Psoas muscle (tissue), 7 donors: ENCODE measurements at regions not wholly inside any gene's neighbourhood (a gene's known extent, or its start where the extent isn't known, plus 50 kb on each side); places are given as distances from the start of the nearest gene placed in this dataset.

Experiments
- ATAC-seq, 4 donors: fragments of 200-7000 bp; cut with Tn5 transposase; one replicate each; pipeline ENCODE4 v1.9.1; 2020; ENCODE audit warnings: moderate library complexity in 3 of 4, mild to moderate bottlenecking in 2 of 4
- DNase-seq, 2 donors: peaks; one replicate each; pipeline ENCODE4 v3.0.0-alpha.2; 2020
- H3K27ac ChIP-seq: fragments of 200-600 bp; one replicate; pipeline ENCODE4 v1.8.0; 2022
- H3K27me3 ChIP-seq, 3 donors: fragments of 200-600 bp in 1 of 3; one replicate each; pipeline versions ENCODE4 v1.6.1 to v1.8.0; 2013 to 2022; ENCODE audit warnings: low read length in 2 of 3, mild to moderate bottlenecking in 2 of 3, moderate library complexity in 1 of 3; ENCODE audit not compliant: insufficient read depth in 3 of 3
- H3K36me3 ChIP-seq, 2 donors: fragments of 200-600 bp in 1 of 2; one replicate each; pipeline versions ENCODE4 v1.6.1 to v1.8.0; 2013 to 2022; ENCODE audit warnings: low read depth in 1 of 2, mild to moderate bottlenecking in 1 of 2, moderate library complexity in 1 of 2; ENCODE audit not compliant: insufficient read depth in 1 of 2
- H3K4me1 ChIP-seq: fragments of 200-600 bp; one replicate; pipeline ENCODE4 v1.8.0; 2022
- H3K4me3 ChIP-seq: fragments of 200-600 bp; one replicate; pipeline ENCODE4 v1.8.0; 2022; ENCODE audit warnings: mild to moderate bottlenecking
- H3K9me3 ChIP-seq: fragments of 200-600 bp; one replicate; pipeline ENCODE4 v1.8.0; 2022
- CTCF ChIP-seq: fragments of 200-600 bp; IDR thresholded peaks from one replicate; pipeline ENCODE4 v1.8.0; 2022; ENCODE audit warnings: antibody characterized with exemption
- WGBS, 3 donors: extraction: QIAGEN DNeasy Blood & Tissue Kit; methylation state at CpG; one replicate each; pipeline versions ENCODE4 v1.1.6 to v1.1.7; 2013; 5-methylcytosine and 5-hydroxymethylcytosine counted together
- intact Hi-C, 2 donors: fragments of 100-400 bp; cut with DNase I; formaldehyde crosslinking; loops; one replicate each; pipeline versions ENCODE4 v1.11.0 to v1.14.2; 2022
- donor health status: healthy with polysubstance abuse.
- donor health status: DM: no; HTN: no; CAD: no; lungs with moderate emphysema.
- donor health status: Bipolar disorder and iron deficiency.
- donor health status: healthy.
- donor health status: DM: yes; HTN: yes; CAD: no.
- donor health status: DM: no; HTN: no; CAD: no.
- donor health status: DM: yes; HTN: yes; CAD: no.

GRCh38 chr18:78675231-78675630 lies 304.4 kb upstream of the SALL3 start:
- Histone ChIP-seq H3K27ac (no peak overlapping the region), H3K4me3 (no peak overlapping the region), H3K27me3 (peaks cover 0 to 4% (median 0%) of the 10 kb centered on the region in 3 donors), H3K36me3 (no peaks in the 10 kb centered on the region), H3K4me1 (no peaks in the 10 kb centered on the region), H3K9me3 (no peaks in the 10 kb centered on the region)
- intact Hi-C loops = no loop called here
- ATAC-seq = no peak
- WGBS, 3 donors = 70 to 81% (median 77%) methylated on average over 8 of the region's 8 CpGs
- peak in 1 of 2 donors; percentile 39 for DNase-seq
- TF ChIP-seq CTCF = no peak

- 83 to 88% (median 87%) methylated on average over 19 of the region's 19 CpGs for WGBS, 3 donors
- intact Hi-C loops = no loop called here
- ATAC-seq = no peak
These were observed 302.8 kb upstream of the SALL3 start for GRCh38 chr18:78676622-78677482.

GRCh38 chr18:78677483-78678317 lies 301.9 kb upstream of the SALL3 start:
- H3K4me3 ChIP-seq = no peak overlapping the region
- intact Hi-C loops = no loop called here
- no peaks in the 10 kb centered on the region for H3K36me3 ChIP-seq
- DNase-seq = peak in 1 of 2 donors; percentile 40
- H3K27me3 ChIP-seq = peaks cover 0 to 4% (median 0%) of the 10 kb centered on the region in 3 donors
- WGBS, 3 donors = 84 to 85% (median 85%) methylated on average over 25 of the region's 25 CpGs
- no peaks in the 10 kb centered on the region for H3K9me3 ChIP-seq
- no peak for TF ChIP-seq CTCF
- no peak overlapping the region for H3K27ac ChIP-seq
- ATAC-seq = no peak
- no peaks in the 10 kb centered on the region for H3K4me1 ChIP-seq

More at GRCh38 chr18:78676622-78677482, 302.8 kb upstream of the SALL3 start:
- Histone ChIP-seq H3K4me1 (no peaks in the 10 kb centered on the region), H3K9me3 (no peaks in the 10 kb centered on the region), H3K27me3 (peaks cover 0 to 4% (median 0%) of the 10 kb centered on the region in 3 donors), H3K36me3 (no peaks in the 10 kb centered on the region), H3K27ac (no peak overlapping the region), H3K4me3 (no peak overlapping the region)
- DNase-seq = peak in 1 of 2 donors; percentile 18
- TF ChIP-seq CTCF = no peak

- WGBS, 3 donors = 69 to 72% (median 71%) methylated on average over 8 of the region's 8 CpGs
- Histone ChIP-seq H3K4me1 (no peaks in the 10 kb centered on the region), H3K4me3 (no peak overlapping the region), H3K27ac (no peak overlapping the region), H3K9me3 (no peaks in the 10 kb centered on the region), H3K36me3 (no peaks in the 10 kb centered on the region), H3K27me3 (peaks cover 0 to 7% (median 0%) of the 10 kb centered on the region in 3 donors)
- intact Hi-C loops = no loop called here
- DNase-seq (no peak), ATAC-seq (no peak)
- TF ChIP-seq CTCF = no peak
These were observed 301.3 kb upstream of the SALL3 start for GRCh38 chr18:78678318-78678695.
